HEK293T (cell line): ENCODE measurements at regions not wholly inside any gene's neighbourhood (a gene's known extent, or its start where the extent isn't known, plus 50 kb on each side); places are given as distances from the start of the nearest gene placed in this dataset.

Source experiments
- ARNT ChIP-seq: fragments of 450-650 bp; IDR thresholded peaks from 2 replicates; pipeline ENCODE4 v1.6.1; 2017; ENCODE audit warnings: mild to moderate bottlenecking
- BHLHE40 ChIP-seq: fragments of 450-650 bp; IDR thresholded peaks from 2 replicates; pipeline ENCODE4 v1.6.1; 2016; ENCODE audit warnings: mild to moderate bottlenecking, moderate library complexity, borderline replicate concordance
- FOXA1 ChIP-seq: fragments of 450-650 bp; IDR thresholded peaks from 2 replicates; pipeline ENCODE4 v1.6.1; 2016; ENCODE audit warnings: mild to moderate bottlenecking
- FOXK2 ChIP-seq: fragments of 450-650 bp; IDR thresholded peaks from 2 replicates; pipeline ENCODE4 v1.6.1; 2016; ENCODE audit warnings: mild to moderate bottlenecking
- HDGF ChIP-seq: fragments of 450-650 bp; IDR thresholded peaks from 2 replicates; pipeline ENCODE4 v1.6.1; 2017; ENCODE audit warnings: antibody characterized with exemption, borderline replicate concordance
- NFRKB ChIP-seq: fragments of 450-650 bp; IDR thresholded peaks from 2 replicates; pipeline ENCODE4 v1.6.1; 2016; ENCODE audit warnings: mild to moderate bottlenecking, moderate library complexity
- PKNOX1 ChIP-seq: fragments of 450-650 bp; IDR thresholded peaks from 2 replicates; pipeline ENCODE4 v1.6.1; 2016
- SP1 ChIP-seq: fragments of 450-650 bp; IDR thresholded peaks from 2 replicates; pipeline ENCODE4 v1.6.1; 2017
- SUZ12 ChIP-seq: fragments of 450-650 bp; IDR thresholded peaks from 2 replicates; pipeline ENCODE4 v1.6.1; 2016; ENCODE audit warnings: mild to moderate bottlenecking
- TARDBP ChIP-seq: fragments of 450-650 bp; IDR thresholded peaks from 2 replicates; pipeline ENCODE4 v1.6.1; 2016

GRCh38 chr6:113412589-113413357 is 444.4 kb upstream of the MARCKS start:
- TF ChIP-seq ARNT, result no peak
- TF ChIP-seq BHLHE40, result no peak
- TF ChIP-seq PKNOX1, result no peak
- TF ChIP-seq TARDBP, result no peak
- TF ChIP-seq HDGF, result no peak
- no peak for TF ChIP-seq SP1
- TF ChIP-seq FOXK2, result no peak
- TF ChIP-seq NFRKB, result no peak
- TF ChIP-seq SUZ12, result no peak
- TF ChIP-seq FOXA1, result no peak
